HT-29 (cell line): ENCODE measurements at regions not wholly inside any gene's neighbourhood (a gene's known extent, or its start where the extent isn't known, plus 50 kb on each side); places are given as distances from the start of the nearest gene placed in this dataset.

ENCODE experiments used
- DNase-seq: peaks from one replicate; pipeline ENCODE4 v3.0.0-alpha.2; 2015; ENCODE audit warnings: low spot score

- DNase-seq = no peak
Measured at GRCh38 chr12:69062621-69063237, 129.8 kb upstream of the CPM start.

DNA sequence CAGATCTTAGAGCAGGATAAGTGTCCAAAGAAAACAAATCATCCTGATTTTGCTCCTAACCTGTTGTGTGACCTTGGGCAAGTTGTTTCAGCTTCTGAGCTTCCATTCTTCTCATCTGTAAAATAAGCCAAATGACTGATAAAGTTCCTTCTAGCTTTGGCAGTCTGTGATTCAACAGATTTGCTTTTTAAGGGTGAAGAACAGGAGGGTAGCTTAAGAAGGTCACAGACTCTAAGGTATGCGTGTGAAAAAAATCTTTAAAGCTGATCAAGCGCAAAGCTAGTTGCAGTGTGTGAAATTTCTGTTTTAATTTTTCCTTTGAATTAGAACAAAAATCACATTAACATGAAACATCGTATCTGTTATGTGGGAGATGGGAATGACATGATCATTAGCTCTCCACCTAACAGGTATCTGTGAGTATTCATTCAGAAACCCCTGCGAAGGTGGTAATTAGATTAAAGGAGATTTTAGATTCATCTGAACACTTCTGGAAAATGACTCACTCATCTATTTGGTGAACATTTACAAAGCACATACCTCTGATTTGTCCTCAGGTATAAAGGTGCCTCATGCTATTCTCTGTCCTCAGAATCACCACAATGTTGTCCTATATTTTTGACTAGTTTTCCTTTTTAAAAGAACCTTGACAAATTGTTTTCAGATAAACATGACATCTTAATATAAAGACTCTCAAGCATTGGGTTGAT, 131.9 kb upstream of the CPM start:
- DNase-seq = no peak

- DNase-seq = no peak
Measured at GRCh38 chr12:69065775-69066174, 132.8 kb upstream of the CPM start.

DNA sequence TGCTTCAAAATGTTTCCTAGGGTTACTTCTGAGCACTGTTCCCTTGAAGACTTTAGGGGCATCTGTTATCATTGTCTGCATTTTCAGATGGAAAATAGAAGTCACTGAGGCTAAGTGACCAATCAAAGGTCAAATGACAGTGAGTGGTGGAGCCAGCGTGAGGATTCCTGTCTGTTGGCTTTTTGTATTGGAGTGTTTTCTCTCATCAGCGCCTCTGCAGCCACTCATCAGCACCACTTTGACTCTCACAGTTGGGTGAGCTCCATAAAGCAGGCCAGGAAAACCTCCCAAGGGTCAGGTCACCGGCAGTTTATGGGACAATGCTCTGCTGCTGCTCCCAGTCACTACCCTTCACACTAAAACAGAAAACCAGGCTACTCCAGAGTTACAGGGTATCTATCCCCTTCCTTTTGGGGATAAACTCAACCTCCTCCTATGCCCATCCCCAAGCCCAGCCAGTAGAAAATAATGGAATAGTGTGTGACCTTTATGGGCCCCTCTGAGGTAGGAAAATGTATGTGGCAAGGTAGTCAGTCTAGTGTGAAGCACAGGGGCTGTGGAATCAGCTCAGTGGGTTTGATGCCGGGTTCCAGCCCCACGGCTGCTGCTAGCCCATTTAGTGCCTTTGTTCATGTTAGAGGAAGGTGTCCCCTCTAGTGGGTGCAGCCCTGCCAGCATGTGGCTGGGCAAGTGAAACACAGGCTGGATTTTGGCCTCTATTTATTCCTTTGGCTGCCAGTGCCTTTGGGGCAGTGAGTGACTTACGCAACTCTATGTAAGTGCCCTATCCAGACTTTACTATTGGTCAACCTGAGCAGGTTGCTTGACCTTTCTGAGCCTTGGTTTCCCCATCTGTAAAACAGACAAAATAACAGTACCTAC, 133.8 kb upstream of the CPM start:
- no peak for DNase-seq

- DNase-seq = no peak
Measured at GRCh38 chr12:69067713-69068112, 134.7 kb upstream of the CPM start.

DNA sequence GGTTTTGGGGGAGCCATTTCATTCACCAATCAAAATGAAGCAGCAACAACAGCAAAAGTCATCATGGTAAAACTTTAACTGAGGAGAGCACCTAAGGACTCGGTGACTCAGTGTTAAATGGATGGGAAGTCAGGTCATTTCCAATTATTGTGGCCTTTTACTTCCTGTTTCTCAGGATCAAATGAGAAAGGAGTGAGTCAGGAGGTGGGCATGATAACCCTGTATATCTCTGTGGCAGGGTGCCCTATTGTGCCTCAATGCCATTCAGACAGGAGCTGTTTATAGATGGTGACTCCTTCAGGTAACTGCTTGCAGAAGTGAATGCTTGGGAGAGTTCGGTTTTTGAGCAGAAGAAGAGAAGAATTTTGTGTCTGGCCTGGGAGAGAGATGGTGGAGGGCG, 135.5 kb upstream of the CPM start:
- peak; percentile 42 for DNase-seq

GRCh38 chr12:69069479-69069878, 136.5 kb upstream of the CPM start:
- no peak for DNase-seq

GRCh38 chr12:69070319-69071090, 137.5 kb upstream of the CPM start:
- DNase-seq = peak; percentile 84

DNA sequence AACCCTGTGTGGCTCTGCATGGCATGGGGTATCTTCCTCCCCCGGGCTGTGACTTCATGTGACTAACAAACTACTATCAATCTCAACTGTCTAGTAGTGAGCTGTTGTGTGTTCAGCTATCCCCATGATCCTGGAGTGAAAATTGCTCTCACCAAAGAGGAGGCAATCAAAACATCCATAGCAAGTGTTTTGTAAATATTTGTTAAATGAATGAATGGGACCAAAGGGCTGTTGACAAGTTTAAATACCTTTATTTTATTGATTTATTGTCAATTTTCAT, 138.1 kb upstream of the CPM start:
- no peak for DNase-seq

DNA sequence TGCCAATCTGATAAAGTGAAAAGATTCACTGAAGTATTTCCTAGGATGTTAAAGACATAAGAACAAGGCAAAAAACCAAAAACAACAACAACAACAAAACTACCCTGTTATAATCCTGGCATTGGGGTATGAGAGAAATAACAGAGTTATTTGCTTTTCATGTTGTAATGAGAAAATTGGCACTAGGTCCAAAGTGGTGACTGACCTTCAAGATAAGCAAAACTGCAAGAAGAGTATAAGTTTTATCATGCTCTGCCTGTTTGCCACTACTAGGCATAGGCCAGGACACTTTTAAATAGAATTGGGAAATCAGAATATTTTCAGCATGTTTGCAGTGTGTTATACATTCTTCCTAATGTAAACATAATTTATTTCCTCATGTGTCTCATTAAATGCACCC, 140.1 kb upstream of the CPM start:
- no peak for DNase-seq

DNA sequence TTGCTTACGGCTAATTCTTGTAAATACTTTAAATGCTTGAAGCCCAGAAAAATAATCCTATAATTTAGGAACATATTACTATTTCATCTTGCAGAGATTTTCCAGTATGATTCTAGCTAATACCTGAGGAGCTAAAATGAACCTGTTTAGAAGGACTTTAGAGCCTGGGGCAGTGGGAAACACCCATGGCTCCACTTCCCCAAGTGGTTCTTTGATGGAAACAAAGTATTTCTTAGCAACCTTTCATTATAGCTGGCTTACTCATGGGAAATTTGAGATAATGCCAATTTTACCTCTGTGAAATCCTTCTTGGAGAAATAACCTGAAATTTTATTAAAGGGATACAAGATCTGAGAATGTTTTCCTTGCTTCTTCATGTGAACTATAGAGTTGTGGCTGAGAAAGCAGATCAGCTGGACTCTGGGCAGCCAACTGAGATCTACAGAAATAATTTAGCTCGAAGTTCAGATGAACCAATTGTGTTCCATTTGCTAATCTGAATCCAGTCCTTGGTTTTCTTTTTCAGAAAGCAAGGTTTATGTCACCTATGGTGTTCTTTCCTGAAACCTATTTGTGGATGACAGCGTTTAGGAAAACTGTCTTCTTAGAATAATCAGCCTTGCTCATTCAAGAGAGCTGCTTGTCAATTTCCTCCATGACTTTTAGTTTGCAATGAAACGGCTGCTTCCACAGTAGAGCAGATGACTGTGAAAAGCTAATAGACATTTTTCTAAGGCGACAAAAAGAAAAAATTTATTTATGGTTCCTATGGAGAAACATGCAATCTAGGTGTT, 141.8 kb upstream of the CPM start:
- DNase-seq = no peak

GRCh38 chr12:69083689-69084088, 150.7 kb upstream of the CPM start:
- DNase-seq = no peak

GRCh38 chr12:69084816-69085378, 151.9 kb upstream of the CPM start:
- no peak for DNase-seq

DNA sequence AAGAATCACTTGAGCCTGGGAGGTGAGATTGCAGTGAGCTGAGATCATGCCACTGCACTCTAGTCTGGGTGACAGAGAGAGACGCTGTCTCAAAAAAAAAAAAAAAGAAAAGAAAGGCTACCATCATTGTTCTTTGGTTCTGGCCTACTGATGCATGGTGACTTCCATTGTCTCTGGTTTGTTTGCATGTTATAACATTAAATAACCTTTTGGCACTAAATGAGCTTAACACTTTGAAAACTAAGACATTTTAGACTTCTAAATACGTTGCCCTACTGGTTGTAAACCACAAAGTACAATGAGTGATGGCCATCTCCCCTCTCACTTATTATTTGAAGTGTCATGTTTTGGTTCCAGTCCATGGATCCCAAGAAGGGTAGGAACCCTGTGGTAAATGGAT, 152.9 kb upstream of the CPM start:
- DNase-seq = no peak

DNA sequence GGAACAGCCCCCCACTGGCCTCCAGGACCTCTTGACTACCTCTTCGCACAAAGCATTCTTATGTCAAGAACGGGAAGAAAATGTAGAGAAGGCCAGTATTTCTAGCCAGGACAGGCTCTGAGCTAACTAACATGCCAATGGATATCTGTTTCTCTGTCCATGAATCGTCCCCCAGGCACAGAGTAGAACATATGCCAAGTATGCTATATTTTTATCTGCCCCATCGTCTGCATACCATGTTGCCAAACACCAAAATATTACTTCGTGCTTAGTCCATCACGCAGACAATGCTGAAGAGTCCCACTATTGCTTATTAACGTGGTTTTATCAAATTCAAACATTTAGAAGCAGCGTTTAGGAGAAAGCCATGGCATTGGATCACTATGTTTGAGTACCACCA, 151.4 kb upstream of the CPSF6 start:
- no peak for DNase-seq

- DNase-seq = no peak
Measured at GRCh38 chr12:69090722-69091121, 148.6 kb upstream of the CPSF6 start.

DNA sequence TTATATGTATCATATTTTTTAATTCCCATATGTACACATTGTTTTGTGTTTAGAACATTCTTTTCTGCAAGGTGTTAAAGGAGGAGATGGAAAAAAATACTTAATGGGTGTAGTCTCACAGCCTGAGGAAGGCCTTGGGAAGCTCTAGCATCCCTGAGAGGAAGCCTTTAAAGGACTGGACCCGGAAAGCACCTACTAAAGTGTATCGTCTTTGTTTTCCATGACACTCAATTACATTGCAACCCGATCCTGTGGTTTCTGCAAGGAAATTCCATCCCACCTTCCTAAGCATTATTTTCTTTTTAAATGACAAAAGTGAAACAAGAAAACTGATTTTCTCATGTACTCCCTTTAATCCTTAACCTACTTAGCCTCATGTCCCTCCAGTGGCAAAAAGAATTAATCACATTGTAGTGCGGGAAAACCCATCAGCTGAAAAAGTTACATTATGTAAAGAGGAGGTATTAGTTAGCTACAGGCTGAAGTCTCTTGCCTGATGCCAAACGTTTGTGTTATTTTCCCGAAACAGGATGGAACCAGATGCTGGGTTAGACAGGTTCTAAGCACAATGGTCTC, 147.8 kb upstream of the CPSF6 start:
- no peak for DNase-seq

- no peak for DNase-seq
Measured at GRCh38 chr12:69092137-69092536, 147.2 kb upstream of the CPSF6 start.

- DNase-seq = no peak
Measured at GRCh38 chr12:69094606-69095216, 144.7 kb upstream of the CPSF6 start.
